ENCODE measurements at regions not wholly inside any gene's neighbourhood (a gene's known extent, or its start where the extent isn't known, plus 50 kb on each side); places are given as distances from the start of the nearest gene placed in this dataset.
"Not testable (repeated sequence)": the region's sequence is repeated elsewhere in the genome, so short reads cannot be mapped to it uniquely, and the experiment has no call there.

GRCh38 chrX:35496671-35497070 is 301.5 kb upstream of the MAGEB16 start:
- CTCF ChIA-PET (ENCODE audit: low intra/inter-chr PET ratio, low total read pairs); H2AFZ ChIP-seq (ENCODE audit: low read length); FAIRE-seq; DNase-seq (ENCODE audit: low spot score); H3K4me1 ChIP-seq (ENCODE audit: insufficient read depth, low read length); H3K9me3 ChIP-seq (ENCODE audit: low read length); H3K27ac ChIP-seq (ENCODE audit: extremely low read length, insufficient read depth, low read length); ATAC-seq; H3K36me3 ChIP-seq (replicated peaks in 1 of 2; ENCODE audit: control insufficient read depth in 1 of 2, insufficient read depth in 2 of 2, low read length in 2 of 2); intact Hi-C loops (cut with micrococcal nuclease; ENCODE audit: unreplicated experiment); H3K27me3 ChIP-seq (ENCODE audit: control insufficient read depth in 1 of 2, insufficient read depth in 2 of 2, low read length in 2 of 2); BruUV-seq (replicated peaks); POLR2A ChIA-PET; H3K79me2 ChIP-seq (ENCODE audit: insufficient read depth, low read length); H3K4me2 ChIP-seq (ENCODE audit: low read depth, low read length); H4K20me1 ChIP-seq (ENCODE audit: insufficient read depth, low read length); H3K4me3 ChIP-seq (replicated peaks in 1 of 3; ENCODE audit: insufficient read depth in 1 of 3, low read depth in 2 of 3, low read length in 3 of 3); in situ Hi-C loops (cut with HindIII; ENCODE audit: extremely low pct_ligation_motif_present, low pct_unique_long_range_greater_than_20kb); H3K9ac ChIP-seq (ENCODE audit: insufficient read depth, low read depth, low read length): not testable (repeated sequence)
- 10% methylated on average over 2 of the region's 7 CpGs for WGBS (ENCODE audit: low lambda C conversion rate)

- not testable (repeated sequence) for DNase-seq (ENCODE audit: low spot score); H2AFZ ChIP-seq (ENCODE audit: low read length); FAIRE-seq
Measured at GRCh38 chrX:35497453-35497852, 300.7 kb upstream of the MAGEB16 start.

GRCh38 chrX:35499071-35499862 is 298.9 kb upstream of the MAGEB16 start:
- POLR2A ChIA-PET: no interaction called here
- TF ChIP-seq EP300 (IDR thresholded peaks at IDR 0.05; ENCODE audit: low read depth in 2 of 2, low read length in 2 of 2): no peak
- no peak for TF ChIP-seq EP300 (CRISPR knock-in tag; IDR thresholded peaks at IDR 0.05; ENCODE audit: borderline replicate concordance)
- H3K4me1 ChIP-seq (ENCODE audit: insufficient read depth, low read length): no peaks in the 10 kb centered on the region
- no peak for ATAC-seq
- H3K9ac ChIP-seq (ENCODE audit: insufficient read depth, low read depth, low read length): no peak overlapping the region
- CTCF ChIA-PET (ENCODE audit: low intra/inter-chr PET ratio, low total read pairs): no interaction called here
- no peaks in the 10 kb centered on the region for H4K20me1 ChIP-seq (ENCODE audit: insufficient read depth, low read length)
- H3K4me2 ChIP-seq (ENCODE audit: low read depth, low read length): no peak overlapping the region
- no peaks in the 10 kb centered on the region for H3K9me3 ChIP-seq (ENCODE audit: low read length)
- H3K4me3 ChIP-seq (replicated peaks in 1 of 3; ENCODE audit: insufficient read depth in 1 of 3, low read depth in 2 of 3, low read length in 3 of 3): no peak overlapping the region
- WGBS (ENCODE audit: low lambda C conversion rate): 73% methylated on average over 2 of the region's 55 CpGs
- no peak overlapping the region for H3K27ac ChIP-seq (ENCODE audit: extremely low read length, insufficient read depth, low read length)
- intact Hi-C loops (cut with micrococcal nuclease; ENCODE audit: unreplicated experiment) (no loop called here), in situ Hi-C loops (cut with HindIII; ENCODE audit: extremely low pct_ligation_motif_present, low pct_unique_long_range_greater_than_20kb) (no loop called here)
- DNase-seq (ENCODE audit: low spot score): no peak
- FAIRE-seq: no peak
- no peaks in the 10 kb centered on the region for H3K36me3 ChIP-seq (replicated peaks in 1 of 2; ENCODE audit: control insufficient read depth in 1 of 2, insufficient read depth in 2 of 2, low read length in 2 of 2)
- H2AFZ ChIP-seq (ENCODE audit: low read length): no peak overlapping the region
- H3K79me2 ChIP-seq (ENCODE audit: insufficient read depth, low read length): no peaks in the 10 kb centered on the region
- BruUV-seq (replicated peaks): no TSS peak
- H3K27me3 ChIP-seq (ENCODE audit: control insufficient read depth in 1 of 2, insufficient read depth in 2 of 2, low read length in 2 of 2): no peaks in the 10 kb centered on the region

More at GRCh38 chrX:35497453-35497852, 300.7 kb upstream of the MAGEB16 start:
- H3K27ac ChIP-seq (ENCODE audit: extremely low read length, insufficient read depth, low read length); H3K4me2 ChIP-seq (ENCODE audit: low read depth, low read length); H3K79me2 ChIP-seq (ENCODE audit: insufficient read depth, low read length); H4K20me1 ChIP-seq (ENCODE audit: insufficient read depth, low read length); intact Hi-C loops (cut with micrococcal nuclease; ENCODE audit: unreplicated experiment); H3K36me3 ChIP-seq (replicated peaks in 1 of 2; ENCODE audit: control insufficient read depth in 1 of 2, insufficient read depth in 2 of 2, low read length in 2 of 2); BruUV-seq (replicated peaks); H3K4me1 ChIP-seq (ENCODE audit: insufficient read depth, low read length); H3K9ac ChIP-seq (ENCODE audit: insufficient read depth, low read depth, low read length); H3K4me3 ChIP-seq (replicated peaks in 1 of 3; ENCODE audit: insufficient read depth in 1 of 3, low read depth in 2 of 3, low read length in 3 of 3); CTCF ChIA-PET (ENCODE audit: low intra/inter-chr PET ratio, low total read pairs); H3K27me3 ChIP-seq (ENCODE audit: control insufficient read depth in 1 of 2, insufficient read depth in 2 of 2, low read length in 2 of 2); POLR2A ChIA-PET; ATAC-seq; H3K9me3 ChIP-seq (ENCODE audit: low read length); in situ Hi-C loops (cut with HindIII; ENCODE audit: extremely low pct_ligation_motif_present, low pct_unique_long_range_greater_than_20kb): not testable (repeated sequence)
- 0% methylated on average over 5 of the region's 7 CpGs for WGBS (ENCODE audit: low lambda C conversion rate)

Measured in HepG2 (cell line).